ENCODE measurements at regions not wholly inside any gene's neighbourhood (a gene's known extent, or its start where the extent isn't known, plus 50 kb on each side); places are given as distances from the start of the nearest gene placed in this dataset.
"Not testable (repeated sequence)": the region's sequence is repeated elsewhere in the genome, so short reads cannot be mapped to it uniquely, and the experiment has no call there.

- DNase-seq (ENCODE audit: low spot score) = no peak
Measured at GRCh38 chr13:37216331-37216730, 110.9 kb upstream of the CSNK1A1L start.

GRCh38 chr13:37212826-37213225 lies 107.4 kb upstream of the CSNK1A1L start:
- DNase-seq (ENCODE audit: low spot score) = no peak

GRCh38 chr13:37211487-37211886 lies 106.0 kb upstream of the CSNK1A1L start:
- no peak for DNase-seq (ENCODE audit: low spot score)

GRCh38 chr13:37209621-37210580 lies 104.4 kb upstream of the CSNK1A1L start:
- DNase-seq (ENCODE audit: low spot score) = no peak

- DNase-seq (ENCODE audit: low spot score) = no peak
Measured at GRCh38 chr13:37207691-37208451, 102.4 kb upstream of the CSNK1A1L start.

GRCh38 chr13:37202264-37202663 lies 96.8 kb upstream of the CSNK1A1L start:
- no peak for DNase-seq (ENCODE audit: low spot score)

GRCh38 chr13:37201081-37201480 lies 95.6 kb upstream of the CSNK1A1L start:
- no peak for DNase-seq (ENCODE audit: low spot score)

- DNase-seq (ENCODE audit: low spot score) = peak; percentile 33
Measured at GRCh38 chr13:37198629-37199028, 93.2 kb upstream of the CSNK1A1L start.

- DNase-seq (ENCODE audit: low spot score) = no peak
Measured at GRCh38 chr13:37195621-37196020, 90.2 kb upstream of the CSNK1A1L start.

- no peak for DNase-seq (ENCODE audit: low spot score)
Measured at GRCh38 chr13:37194428-37194861, 89.0 kb upstream of the CSNK1A1L start.

- DNase-seq (ENCODE audit: low spot score) = no peak
Measured at GRCh38 chr13:37192956-37193355, 87.5 kb upstream of the CSNK1A1L start.

GRCh38 chr13:37187621-37188020 lies 82.2 kb upstream of the CSNK1A1L start:
- no peak for DNase-seq (ENCODE audit: low spot score)

GRCh38 chr13:37187105-37187504 lies 81.6 kb upstream of the CSNK1A1L start:
- no peak for DNase-seq (ENCODE audit: low spot score)

GRCh38 chr13:37181620-37182019 lies 76.2 kb upstream of the CSNK1A1L start:
- no peak for DNase-seq (ENCODE audit: low spot score)

GRCh38 chr13:37179645-37180044 lies 74.2 kb upstream of the CSNK1A1L start:
- no peak for DNase-seq (ENCODE audit: low spot score)

- no peak for DNase-seq (ENCODE audit: low spot score)
Measured at GRCh38 chr13:37177125-37177524, 71.7 kb upstream of the CSNK1A1L start.

- DNase-seq (ENCODE audit: low spot score) = no peak
Measured at GRCh38 chr13:37175996-37176395, 70.5 kb upstream of the CSNK1A1L start.

GRCh38 chr13:37173214-37173613 lies 67.8 kb upstream of the CSNK1A1L start:
- DNase-seq (ENCODE audit: low spot score) = no peak

GRCh38 chr13:37172226-37172625 lies 66.8 kb upstream of the CSNK1A1L start:
- DNase-seq (ENCODE audit: low spot score) = not testable (repeated sequence)

GRCh38 chr13:37168926-37169325 lies 63.5 kb upstream of the CSNK1A1L start:
- no peak for DNase-seq (ENCODE audit: low spot score)

GRCh38 chr13:37168151-37168550 lies 62.7 kb upstream of the CSNK1A1L start:
- no peak for DNase-seq (ENCODE audit: low spot score)

GRCh38 chr13:37164635-37165034 lies 59.2 kb upstream of the CSNK1A1L start:
- DNase-seq (ENCODE audit: low spot score) = peak; percentile 11

Data from iPS-NIHi11 (cell line).